GM12878 (cell line): ENCODE measurements at regions not wholly inside any gene's neighbourhood (a gene's known extent, or its start where the extent isn't known, plus 50 kb on each side); places are given as distances from the start of the nearest gene placed in this dataset.

Experiments
- ATF3 ChIP-seq: IDR thresholded peaks from 2 replicates; pipeline ENCODE4 v1.6.1; 2011; ENCODE audit warnings: low read depth, mild to moderate bottlenecking, low read length, moderate library complexity, borderline replicate concordance; ENCODE audit errors: extremely low read depth
- CBFB ChIP-seq: IDR thresholded peaks from 2 replicates; pipeline ENCODE4 v1.6.1; 2016; ENCODE audit warnings: antibody characterized with exemption, low read depth
- ETV6 ChIP-seq, 2 experiments: fragments of 450-650 bp in 1 of 2; IDR thresholded peaks in 1 of 2; conservative IDR thresholded peaks in 1 of 2; 2 replicates each; pipeline ENCODE4 v1.6.1; 2014; ENCODE audit warnings: antibody characterized with exemption in 1 of 2, borderline replicate concordance in 1 of 2, low read depth in 1 of 2, mild to moderate bottlenecking in 1 of 2, moderate library complexity in 1 of 2
- HDAC6 ChIP-seq: fragments of 200-600 bp; sonication (generic); IDR thresholded peaks from one replicate; pipeline ENCODE4 v1.8.0; 2017; ENCODE audit warnings: antibody characterized with exemption; ENCODE audit not compliant: unreplicated experiment
- MEF2A ChIP-seq: IDR thresholded peaks from 2 replicates; pipeline ENCODE4 v1.6.1; 2011; ENCODE audit warnings: low read depth, mild to moderate bottlenecking, low read length, moderate library complexity; ENCODE audit not compliant: insufficient read depth
- MTA2 ChIP-seq: fragments of 450-650 bp; IDR thresholded peaks from 2 replicates; pipeline ENCODE4 v1.6.1; 2016; ENCODE audit warnings: low read depth, mild to moderate bottlenecking, moderate library complexity
- NBN ChIP-seq: fragments of 450-650 bp; IDR thresholded peaks from 2 replicates; pipeline ENCODE4 v1.6.1; 2016
- NR2C1 ChIP-seq: fragments of 450-650 bp; IDR thresholded peaks from 2 replicates; pipeline ENCODE4 v1.6.1; 2017; ENCODE audit warnings: antibody characterized with exemption, mild to moderate bottlenecking, moderate library complexity
- SIX5 ChIP-seq: IDR thresholded peaks from 2 replicates; pipeline ENCODE4 v1.6.1; 2011; ENCODE audit warnings: mild to moderate bottlenecking, low read depth, low read length, moderate library complexity; ENCODE audit not compliant: severe bottlenecking
- SPI1 ChIP-seq: IDR thresholded peaks from 2 replicates; pipeline ENCODE4 v1.6.1; 2011; ENCODE audit warnings: low read depth, mild to moderate bottlenecking, low read length, moderate library complexity, borderline replicate concordance; ENCODE audit not compliant: insufficient read depth
- ZNF217 ChIP-seq: fragments of 450-650 bp; IDR thresholded peaks from 2 replicates; pipeline ENCODE4 v1.6.1; 2017; ENCODE audit warnings: antibody characterized with exemption, mild to moderate bottlenecking
- ZNF687 ChIP-seq: fragments of 450-650 bp; IDR thresholded peaks from 2 replicates; pipeline ENCODE4 v1.6.1; 2017; ENCODE audit warnings: mild to moderate bottlenecking, moderate library complexity
- TF ChIP-seq, protein P1 (sequence below): IDR thresholded peaks from 2 replicates; pipeline ENCODE4 v1.6.1; 2011; ENCODE audit warnings: mild to moderate bottlenecking, low read depth, low read length, moderate library complexity; ENCODE audit not compliant: insufficient replicate concordance
- TF ChIP-seq, protein P2 (sequence below): IDR thresholded peaks from 2 replicates; pipeline ENCODE4 v1.6.1; 2012; ENCODE audit warnings: mild to moderate bottlenecking, low read depth, low read length

- TF ChIP-seq ZNF687 = no peak
- no peak for TF ChIP-seq ATF3
- TF ChIP-seq SPI1 = no peak
- no peak for TF ChIP-seq MEF2A
- TF ChIP-seq NR2C1 = no peak
- TF ChIP-seq, protein P1, sequence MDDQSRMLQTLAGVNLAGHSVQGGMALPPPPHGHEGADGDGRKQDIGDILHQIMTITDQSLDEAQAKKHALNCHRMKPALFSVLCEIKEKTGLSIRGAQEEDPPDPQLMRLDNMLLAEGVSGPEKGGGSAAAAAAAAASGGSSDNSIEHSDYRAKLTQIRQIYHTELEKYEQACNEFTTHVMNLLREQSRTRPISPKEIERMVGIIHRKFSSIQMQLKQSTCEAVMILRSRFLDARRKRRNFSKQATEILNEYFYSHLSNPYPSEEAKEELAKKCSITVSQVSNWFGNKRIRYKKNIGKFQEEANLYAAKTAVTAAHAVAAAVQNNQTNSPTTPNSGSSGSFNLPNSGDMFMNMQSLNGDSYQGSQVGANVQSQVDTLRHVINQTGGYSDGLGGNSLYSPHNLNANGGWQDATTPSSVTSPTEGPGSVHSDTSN = no peak
- TF ChIP-seq ZNF217 = no peak
- TF ChIP-seq, protein P2, sequence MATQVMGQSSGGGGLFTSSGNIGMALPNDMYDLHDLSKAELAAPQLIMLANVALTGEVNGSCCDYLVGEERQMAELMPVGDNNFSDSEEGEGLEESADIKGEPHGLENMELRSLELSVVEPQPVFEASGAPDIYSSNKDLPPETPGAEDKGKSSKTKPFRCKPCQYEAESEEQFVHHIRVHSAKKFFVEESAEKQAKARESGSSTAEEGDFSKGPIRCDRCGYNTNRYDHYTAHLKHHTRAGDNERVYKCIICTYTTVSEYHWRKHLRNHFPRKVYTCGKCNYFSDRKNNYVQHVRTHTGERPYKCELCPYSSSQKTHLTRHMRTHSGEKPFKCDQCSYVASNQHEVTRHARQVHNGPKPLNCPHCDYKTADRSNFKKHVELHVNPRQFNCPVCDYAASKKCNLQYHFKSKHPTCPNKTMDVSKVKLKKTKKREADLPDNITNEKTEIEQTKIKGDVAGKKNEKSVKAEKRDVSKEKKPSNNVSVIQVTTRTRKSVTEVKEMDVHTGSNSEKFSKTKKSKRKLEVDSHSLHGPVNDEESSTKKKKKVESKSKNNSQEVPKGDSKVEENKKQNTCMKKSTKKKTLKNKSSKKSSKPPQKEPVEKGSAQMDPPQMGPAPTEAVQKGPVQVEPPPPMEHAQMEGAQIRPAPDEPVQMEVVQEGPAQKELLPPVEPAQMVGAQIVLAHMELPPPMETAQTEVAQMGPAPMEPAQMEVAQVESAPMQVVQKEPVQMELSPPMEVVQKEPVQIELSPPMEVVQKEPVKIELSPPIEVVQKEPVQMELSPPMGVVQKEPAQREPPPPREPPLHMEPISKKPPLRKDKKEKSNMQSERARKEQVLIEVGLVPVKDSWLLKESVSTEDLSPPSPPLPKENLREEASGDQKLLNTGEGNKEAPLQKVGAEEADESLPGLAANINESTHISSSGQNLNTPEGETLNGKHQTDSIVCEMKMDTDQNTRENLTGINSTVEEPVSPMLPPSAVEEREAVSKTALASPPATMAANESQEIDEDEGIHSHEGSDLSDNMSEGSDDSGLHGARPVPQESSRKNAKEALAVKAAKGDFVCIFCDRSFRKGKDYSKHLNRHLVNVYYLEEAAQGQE = no peak
- no peak for TF ChIP-seq SIX5
- no peak for TF ChIP-seq CBFB
- TF ChIP-seq NBN = no peak
- no peak for TF ChIP-seq HDAC6
- no peak for TF ChIP-seq ETV6 (conservative IDR thresholded peaks at IDR 0.05 in 1 of 2, IDR thresholded peaks at IDR 0.05 in 1 of 2; ENCODE audit: borderline replicate concordance in 1 of 2, low read depth in 1 of 2)
- TF ChIP-seq MTA2 = no peak
- TF ChIP-seq, all 136 proteins: peak for 0
Observed at GRCh38 chr4:166657261-166657660, 577.0 kb downstream of the SPOCK3 start (continued).
